SK-N-MC (cell line): ENCODE measurements at regions not wholly inside any gene's neighbourhood (a gene's known extent, or its start where the extent isn't known, plus 50 kb on each side); places are given as distances from the start of the nearest gene placed in this dataset.

Source experiments
- EZH2 ChIP-seq: fragments of 200-600 bp; sonication (generic); IDR thresholded peaks from one replicate; pipeline ENCODE4 v1.6.1; 2017; ENCODE audit warnings: antibody characterized with exemption
- FOXP2 ChIP-seq: optimal IDR thresholded peaks from 2 replicates; pipeline ENCODE3; 2011; ENCODE audit warnings: mild to moderate bottlenecking, moderate library complexity; ENCODE audit not compliant: insufficient read depth; ENCODE audit errors: extremely low read length, control extremely low read depth
- POLR2AphosphoS5 ChIP-seq: IDR thresholded peaks from 2 replicates; pipeline ENCODE4 v1.6.1; 2012; ENCODE audit warnings: mild to moderate bottlenecking, low read depth, low read length, borderline replicate concordance

DNA sequence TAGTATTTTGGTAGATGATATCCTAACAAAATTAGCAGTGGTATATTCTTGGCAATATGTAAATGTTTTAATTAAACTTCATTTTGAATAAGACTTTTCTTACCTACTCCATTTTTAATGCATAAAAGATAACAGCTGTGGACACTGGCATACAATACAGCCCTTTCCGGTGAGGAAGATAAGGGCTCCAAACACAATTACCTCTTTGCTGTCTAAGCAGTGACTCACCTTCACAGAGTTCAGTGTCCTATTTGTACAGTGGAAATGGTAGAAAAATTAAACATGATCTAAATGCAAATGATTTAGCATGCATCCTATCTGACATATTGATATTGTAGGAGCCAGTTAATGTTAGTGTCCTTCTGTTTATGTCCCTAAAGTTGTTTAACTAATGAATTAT lies 969.4 kb downstream of the PLOD2 start:
- TF ChIP-seq POLR2AphosphoS5 (no peak), EZH2 (no peak), FOXP2 (no peak)
